Endothelial cell of umbilical vein (primary cell): ENCODE measurements at regions not wholly inside any gene's neighbourhood (a gene's known extent, or its start where the extent isn't known, plus 50 kb on each side); places are given as distances from the start of the nearest gene placed in this dataset.

ENCODE experiments used
- BruUV-seq: library from RNA; stranded (reverse); fragments of 400-500 nt; replicated peaks from 2 replicates; lab custom pipeline; 2021; lab: Mats Ljungman, UMichigan
- CTCF ChIA-PET: fragments of 300-600, 350-600 bp; sonication (Branson Sonifier 250); formaldehyde crosslinking; loops from one replicate; lab custom pipeline; 2021; ENCODE audit warnings: antibody characterized with exemption, inconsistent platforms; lab: Charles Lee
- POLR2A ChIA-PET: fragments of 300-600, 350-600 bp; sonication (Branson Sonifier 250); formaldehyde crosslinking; loops from one replicate; lab custom pipeline; 2021; ENCODE audit warnings: antibody characterized with exemption, inconsistent platforms; lab: Charles Lee
- DNase-seq: peaks from one replicate; pipeline ENCODE4 v3.0.0-alpha.2; 2011; ENCODE audit warnings: low read depth, low spot score
- FAIRE-seq: peaks from 2 replicates; lab custom pipeline; 2011; peaks lifted over from hg19 to GRCh38; lab: Jason Lieb, UNC
- H2AFZ ChIP-seq: 2 replicates; pipeline ENCODE4 v1.6.0; 2012; ENCODE audit warnings: low read depth, low read length, control low read depth, inconsistent platforms
- H3K27ac ChIP-seq: 2 replicates; pipeline ENCODE4 v1.5.1; 2011; ENCODE audit warnings: low read depth, mild to moderate bottlenecking, control low read depth, low read length, moderate library complexity; ENCODE audit not compliant: insufficient read depth
- H3K27me3 ChIP-seq, 2 experiments: 2 replicates each; pipeline versions ENCODE4 v1.6.0 to v1.6.1; 2011; ENCODE audit warnings: low read length in 2 of 2, mixed read lengths in 1 of 2; ENCODE audit not compliant: control insufficient read depth in 2 of 2, insufficient read depth in 2 of 2
- H3K36me3 ChIP-seq, 2 experiments: 2 replicates in 1 of 2; 3 replicates in 1 of 2; pipeline ENCODE4 v1.5.1; 2011; ENCODE audit warnings: low read length in 2 of 2, mild to moderate bottlenecking in 1 of 2, moderate library complexity in 1 of 2; ENCODE audit not compliant: control insufficient read depth in 2 of 2, insufficient read depth in 2 of 2; ENCODE audit errors: extremely low read depth in 1 of 2
- H3K4me1 ChIP-seq: 3 replicates; pipeline ENCODE4 v1.5.1; 2011; ENCODE audit warnings: mild to moderate bottlenecking, low read length; ENCODE audit not compliant: control insufficient read depth, insufficient read depth; ENCODE audit errors: extremely low read depth
- H3K4me2 ChIP-seq: 2 replicates; pipeline ENCODE4 v1.6.1; 2011; ENCODE audit warnings: low read length, control low read depth, mixed read lengths; ENCODE audit not compliant: insufficient read depth
- H3K4me3 ChIP-seq, 3 experiments: fragments of 200-600 bp in 1 of 3; sonication (generic), shearing (Covaris generic) in 1 of 3; replicated peaks in 1 of 3; 2 replicates each; pipeline ENCODE4 v1.5.1; 2011 to 2016; ENCODE audit warnings: control low read depth in 3 of 3, low read length in 3 of 3, mild to moderate bottlenecking in 2 of 3, inconsistent platforms in 1 of 3, low read depth in 1 of 3, moderate library complexity in 1 of 3; ENCODE audit not compliant: insufficient read depth in 1 of 3
- H3K79me2 ChIP-seq: 2 replicates; pipeline ENCODE4 v1.6.0; 2012; ENCODE audit warnings: low read length, inconsistent platforms; ENCODE audit not compliant: control insufficient read depth, insufficient read depth
- H3K9ac ChIP-seq: replicated peaks from 2 replicates; pipeline ENCODE3; 2011; ENCODE audit warnings: low read length, control low read depth; ENCODE audit not compliant: insufficient read depth; ENCODE audit errors: extremely low read depth
- H3K9me1 ChIP-seq: replicated peaks from 3 replicates; pipeline ENCODE4 v1.6.0; 2011; ENCODE audit warnings: mild to moderate bottlenecking, low read length; ENCODE audit not compliant: control insufficient read depth, insufficient read depth; ENCODE audit errors: extremely low read depth
- H3K9me3 ChIP-seq: replicated peaks from 2 replicates; pipeline ENCODE4 v1.5.1; 2012; ENCODE audit warnings: low read length, inconsistent platforms; ENCODE audit not compliant: control insufficient read depth, insufficient read depth
- H4K20me1 ChIP-seq: replicated peaks from 2 replicates; pipeline ENCODE3; 2011; ENCODE audit warnings: mild to moderate bottlenecking, low read length; ENCODE audit not compliant: control insufficient read depth, insufficient read depth; ENCODE audit errors: extremely low read depth
- CTCF ChIP-seq, 2 donors: IDR thresholded peaks; 1 replicate in 1 of 2; 2 replicates in 1 of 2; pipeline ENCODE4 v1.5.1; 2011; ENCODE audit warnings: low read length in 2 of 2, mild to moderate bottlenecking in 2 of 2, moderate library complexity in 2 of 2, control low read depth in 1 of 2, inconsistent platforms in 1 of 2, low read depth in 1 of 2; ENCODE audit not compliant: insufficient read depth in 1 of 2; ENCODE audit errors: extremely low read depth in 1 of 2
- EZH2 ChIP-seq: IDR thresholded peaks from 2 replicates; pipeline ENCODE4 v1.6.1; 2012; ENCODE audit warnings: borderline replicate concordance, low read depth, mild to moderate bottlenecking, moderate library complexity, low read length, inconsistent platforms; ENCODE audit not compliant: severe bottlenecking
- FOS ChIP-seq: IDR thresholded peaks from 2 replicates; pipeline ENCODE4 v1.6.1; 2011; ENCODE audit warnings: mild to moderate bottlenecking, low read length, moderate library complexity, borderline replicate concordance; ENCODE audit not compliant: insufficient read depth
- GATA2 ChIP-seq: IDR thresholded peaks from 2 replicates; pipeline ENCODE4 v1.7.0; 2011; ENCODE audit warnings: low read depth, mild to moderate bottlenecking, moderate library complexity, mixed read lengths, low read length; ENCODE audit not compliant: insufficient read length, insufficient read depth
- JUN ChIP-seq: IDR thresholded peaks from 2 replicates; pipeline ENCODE4 v1.6.1; 2011; ENCODE audit warnings: borderline replicate concordance, low read depth; ENCODE audit not compliant: insufficient read length, insufficient read depth
- MYC ChIP-seq: IDR thresholded peaks from one replicate; pipeline ENCODE4 v1.6.1; 2011; ENCODE audit warnings: mild to moderate bottlenecking, low read depth, low read length
- POLR2A ChIP-seq: IDR thresholded peaks from 2 replicates; pipeline ENCODE4 v1.6.1; 2012; ENCODE audit warnings: low read depth, mild to moderate bottlenecking, control low read depth, low read length
- POLR2AphosphoS5 ChIP-seq: IDR thresholded peaks from 2 replicates; pipeline ENCODE4 v1.6.1; 2012; ENCODE audit warnings: low read depth, mild to moderate bottlenecking, control low read depth, low read length, moderate library complexity; ENCODE audit not compliant: insufficient read depth
- dilution Hi-C: fragments of 300-500 bp; cut with MboI; formaldehyde crosslinking; loops from one replicate; pipeline ENCODE4 v1.15.0; 2019; ENCODE audit warnings: low sequenced_read_pairs; ENCODE audit not compliant: extremely low pct_ligation_motif_present
- intact Hi-C: fragments of 100-400 bp; cut with micrococcal nuclease; formaldehyde crosslinking; loops from one replicate; pipeline ENCODE4 v1.10.0; 2022
- TF ChIP-seq, protein P1 (sequence below): IDR thresholded peaks from 2 replicates; pipeline ENCODE4 v1.6.1; 2011; ENCODE audit not compliant: insufficient read depth, insufficient read length

GRCh38 chr5:173734716-173735115, 118.3 kb upstream of the BOD1 start:
- dilution Hi-C loops: no loop called here
- DNase-seq: no peak
- Histone ChIP-seq H3K79me2 (no peaks in the 10 kb centered on the region), H2AFZ (no peak overlapping the region), H3K27ac (no peak overlapping the region), H3K4me2 (no peak overlapping the region), H3K4me1 (no peaks in the 10 kb centered on the region), H3K4me3 (no peak overlapping the region), H3K9me3 (no peaks in the 10 kb centered on the region), H3K27me3 (no peaks in the 10 kb centered on the region), H3K9me1 (no peaks in the 10 kb centered on the region), H4K20me1 (no peaks in the 10 kb centered on the region), H3K36me3 (no peaks in the 10 kb centered on the region), H3K9ac (no peak overlapping the region)
- TF ChIP-seq FOS (no peak), POLR2A (no peak), GATA2 (no peak), POLR2AphosphoS5 (no peak), MYC (no peak), CTCF (IDR thresholded peaks at IDR 0.05; ENCODE audit: extremely low read depth in 1 of 2, insufficient read depth in 1 of 2, low read depth in 1 of 2, low read length in 2 of 2) (no peak), EZH2 (no peak), JUN (no peak)
- TF ChIP-seq, protein P1, sequence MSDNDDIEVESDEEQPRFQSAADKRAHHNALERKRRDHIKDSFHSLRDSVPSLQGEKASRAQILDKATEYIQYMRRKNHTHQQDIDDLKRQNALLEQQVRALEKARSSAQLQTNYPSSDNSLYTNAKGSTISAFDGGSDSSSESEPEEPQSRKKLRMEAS: no peak
- no peak for FAIRE-seq
- POLR2A ChIA-PET: no interaction called here
- no TSS peak for BruUV-seq
- CTCF ChIA-PET: no interaction called here
- intact Hi-C loops: no loop called here
